SJSA1 (cell line): ENCODE measurements at regions not wholly inside any gene's neighbourhood (a gene's known extent, or its start where the extent isn't known, plus 50 kb on each side); places are given as distances from the start of the nearest gene placed in this dataset.

Experiments used
- DNase-seq, 2 experiments: peaks; one replicate each; pipeline ENCODE4 v3.0.0-alpha.2; 2015 to 2020; ENCODE audit warnings: low spot score in 2 of 2, low read depth in 1 of 2
- H3K27ac ChIP-seq: fragments of 250-450 bp; sonication (Bioruptor Pico); 2 replicates; pipeline ENCODE4 v1.5.1; 2020; ENCODE audit warnings: mild to moderate bottlenecking, moderate library complexity
- H3K27me3 ChIP-seq: fragments of 250-450 bp; sonication (Bioruptor Pico); replicated peaks from 2 replicates; pipeline ENCODE4 v1.5.1; 2020; ENCODE audit warnings: mild to moderate bottlenecking, moderate library complexity
- H3K36me3 ChIP-seq: fragments of 250-450 bp; sonication (Bioruptor Pico); 2 replicates; pipeline ENCODE4 v1.5.1; 2020; ENCODE audit warnings: mild to moderate bottlenecking
- H3K4me1 ChIP-seq: fragments of 250-450 bp; sonication (Bioruptor Pico); replicated peaks from 2 replicates; pipeline ENCODE4 v1.6.1; 2021; ENCODE audit warnings: mild to moderate bottlenecking
- H3K4me3 ChIP-seq: fragments of 250-450 bp; sonication (Bioruptor Pico); 2 replicates; pipeline ENCODE4 v1.5.1; 2020; ENCODE audit warnings: mild to moderate bottlenecking
- H3K9me3 ChIP-seq: fragments of 250-450 bp; sonication (Bioruptor Pico); replicated peaks from 2 replicates; pipeline ENCODE4 v1.5.1; 2020; ENCODE audit warnings: mild to moderate bottlenecking

- Histone ChIP-seq H3K4me3 (no peak overlapping the region), H3K27me3 (no peaks in the 10 kb centered on the region), H3K9me3 (no peaks in the 10 kb centered on the region), H3K4me1 (peaks cover 14% of the 10 kb centered on the region), H3K36me3 (no peaks in the 10 kb centered on the region), H3K27ac (no peak overlapping the region)
- DNase-seq, result no peak
Observed at GRCh38 chr3:147937891-147938290, 528.7 kb downstream of the ZIC1 start.

DNA sequence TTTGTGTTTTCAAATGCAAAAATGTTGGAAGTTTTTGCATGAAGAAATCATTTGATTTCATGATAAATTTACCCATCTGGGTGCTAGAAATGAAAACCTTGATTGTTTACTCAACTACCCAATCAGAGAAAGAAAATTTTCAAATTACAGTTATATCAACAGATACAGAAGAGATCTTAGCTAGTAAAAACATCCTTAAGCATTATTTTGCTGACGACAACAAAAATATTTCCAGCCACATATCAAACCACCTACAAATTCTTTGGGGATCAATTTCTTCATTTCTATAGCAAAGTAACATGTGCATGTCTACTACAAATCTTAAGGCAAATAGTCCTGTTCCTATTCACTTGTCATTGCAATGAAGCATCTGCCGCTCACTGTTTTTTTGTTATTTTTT is 530.3 kb downstream of the ZIC1 start:
- H3K4me3 ChIP-seq, result no peak overlapping the region
- no peak overlapping the region for H3K27ac ChIP-seq
- no peaks in the 10 kb centered on the region for H3K27me3 ChIP-seq
- no peaks in the 10 kb centered on the region for H3K9me3 ChIP-seq
- no peaks in the 10 kb centered on the region for H3K36me3 ChIP-seq
- no peak for DNase-seq
- H3K4me1 ChIP-seq, result peaks cover 28% of the 10 kb centered on the region

GRCh38 chr3:147939839-147940238 is 530.7 kb downstream of the ZIC1 start:
- Histone ChIP-seq H3K9me3 (no peaks in the 10 kb centered on the region), H3K4me3 (no peak overlapping the region), H3K4me1 (peaks cover 28% of the 10 kb centered on the region), H3K27ac (no peak overlapping the region), H3K27me3 (no peaks in the 10 kb centered on the region), H3K36me3 (no peaks in the 10 kb centered on the region)
- no peak for DNase-seq

DNA sequence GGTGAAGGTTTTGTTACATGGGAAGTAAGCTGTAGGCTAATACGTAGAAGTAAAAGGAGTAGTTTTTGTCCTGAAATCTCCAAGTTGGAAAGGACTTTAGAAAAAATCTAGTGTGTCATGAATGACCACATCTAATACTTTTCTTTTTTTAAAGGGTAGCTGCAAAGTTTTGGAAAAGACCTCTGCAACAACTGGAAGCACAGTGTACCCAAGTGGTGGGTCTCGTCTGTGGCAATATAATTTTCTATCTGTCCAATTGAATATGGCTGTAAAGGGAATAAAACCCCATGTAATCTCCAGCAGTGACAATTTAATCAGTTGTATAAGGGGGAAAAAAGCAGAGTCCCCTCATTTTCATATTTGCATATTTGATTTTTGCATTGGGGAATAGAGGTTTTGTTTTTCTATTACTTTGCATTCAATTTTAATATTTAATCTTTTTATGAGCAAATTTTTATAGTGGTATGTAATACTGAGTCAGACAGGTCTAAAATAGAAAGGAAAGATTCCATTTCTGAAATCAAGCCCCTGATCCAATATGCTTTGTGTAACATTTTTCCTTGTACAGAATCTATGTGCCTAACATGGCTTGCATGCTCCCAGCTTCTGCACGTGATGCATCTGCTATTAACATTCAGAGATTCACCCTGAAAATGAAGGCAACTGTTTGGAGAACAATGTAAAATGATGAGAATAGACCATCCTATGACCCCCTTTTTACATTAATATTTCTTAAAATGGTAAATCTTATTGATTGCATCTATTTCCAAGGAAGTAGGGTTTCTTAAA is 531.4 kb downstream of the ZIC1 start:
- H3K4me3 ChIP-seq, result no peak overlapping the region
- DNase-seq, result no peak
- peaks cover 33% of the 10 kb centered on the region for H3K4me1 ChIP-seq
- H3K27me3 ChIP-seq, result no peaks in the 10 kb centered on the region
- no peaks in the 10 kb centered on the region for H3K36me3 ChIP-seq
- H3K9me3 ChIP-seq, result no peaks in the 10 kb centered on the region
- H3K27ac ChIP-seq, result no peak overlapping the region

GRCh38 chr3:147941969-147942368 is 532.8 kb downstream of the ZIC1 start:
- Histone ChIP-seq H3K27ac (no peak overlapping the region), H3K4me1 (peaks cover 45% of the 10 kb centered on the region)

GRCh38 chr3:147943265-147943945 is 534.2 kb downstream of the ZIC1 start:
- peak overlapping the region; percentile 95 for H3K27ac ChIP-seq
- H3K4me3 ChIP-seq, result no peak overlapping the region
- no peaks in the 10 kb centered on the region for H3K9me3 ChIP-seq
- no peaks in the 10 kb centered on the region for H3K27me3 ChIP-seq
- peak; percentile 62 to 77 for DNase-seq
- no peaks in the 10 kb centered on the region for H3K36me3 ChIP-seq
- H3K4me1 ChIP-seq, result peaks cover 45% of the 10 kb centered on the region

More at GRCh38 chr3:147941969-147942368, 532.8 kb downstream of the ZIC1 start:
- no peaks in the 10 kb centered on the region for H3K27me3 ChIP-seq
- no peak for DNase-seq
- H3K36me3 ChIP-seq, result no peaks in the 10 kb centered on the region
- no peaks in the 10 kb centered on the region for H3K9me3 ChIP-seq
- H3K4me3 ChIP-seq, result no peak overlapping the region

- peak; percentile 72 to 83 for DNase-seq
- peaks cover 45% of the 10 kb centered on the region for H3K4me1 ChIP-seq
- H3K9me3 ChIP-seq, result no peaks in the 10 kb centered on the region
- peak overlapping the region; percentile 82 for H3K27ac ChIP-seq
- no peaks in the 10 kb centered on the region for H3K27me3 ChIP-seq
- peak overlapping the region; percentile 23 for H3K4me3 ChIP-seq
- H3K36me3 ChIP-seq, result no peaks in the 10 kb centered on the region
Observed at GRCh38 chr3:147945968-147946519, 536.9 kb downstream of the ZIC1 start.

DNA sequence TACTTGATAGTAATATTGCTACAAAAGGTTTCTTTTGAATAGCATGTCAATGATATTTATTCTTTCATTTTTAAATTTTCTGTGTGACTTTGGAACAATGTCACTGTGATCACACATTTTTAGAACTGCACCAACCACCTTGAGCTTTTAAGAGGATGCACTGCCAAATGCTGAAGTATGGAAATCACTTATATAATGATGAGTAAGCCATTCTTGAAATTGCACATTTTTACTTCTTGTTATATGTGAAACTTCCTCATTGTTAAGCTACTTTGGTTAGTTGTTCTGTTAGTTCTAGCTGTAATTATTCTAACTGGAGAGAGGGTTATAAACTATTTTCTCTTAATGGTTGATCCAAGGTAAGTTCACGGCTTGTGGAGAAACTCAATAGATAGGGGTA is 547.5 kb downstream of the ZIC1 start:
- Histone ChIP-seq H3K4me1 (no peaks in the 10 kb centered on the region), H3K27me3 (no peaks in the 10 kb centered on the region), H3K4me3 (no peak overlapping the region), H3K36me3 (no peaks in the 10 kb centered on the region), H3K27ac (no peak overlapping the region), H3K9me3 (no peaks in the 10 kb centered on the region)
- DNase-seq, result no peak

GRCh38 chr3:147958754-147959153 is 549.6 kb downstream of the ZIC1 start:
- Histone ChIP-seq H3K36me3 (no peaks in the 10 kb centered on the region), H3K27me3 (no peaks in the 10 kb centered on the region), H3K4me1 (no peaks in the 10 kb centered on the region), H3K9me3 (no peaks in the 10 kb centered on the region), H3K27ac (no peak overlapping the region), H3K4me3 (no peak overlapping the region)
- no peak for DNase-seq

DNA sequence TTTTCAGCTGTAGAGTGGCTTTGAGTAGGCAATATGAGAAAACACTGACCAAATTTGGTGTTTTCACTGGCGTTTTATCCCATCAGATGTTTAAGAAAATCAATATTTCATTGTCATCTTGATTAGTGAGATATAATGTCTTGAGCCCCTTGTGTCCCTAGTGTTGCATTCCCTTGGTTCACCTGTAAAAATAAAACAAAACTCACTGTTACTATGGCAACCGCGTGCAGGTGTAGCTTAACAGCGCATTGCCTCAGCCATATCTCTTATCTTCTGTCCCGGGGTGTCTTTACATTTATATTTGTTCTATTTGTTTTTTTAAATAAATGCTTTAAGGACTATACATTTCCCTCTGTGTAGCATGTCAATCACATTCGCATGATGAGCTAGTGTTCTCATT is 551.6 kb downstream of the ZIC1 start:
- no peak for DNase-seq

DNA sequence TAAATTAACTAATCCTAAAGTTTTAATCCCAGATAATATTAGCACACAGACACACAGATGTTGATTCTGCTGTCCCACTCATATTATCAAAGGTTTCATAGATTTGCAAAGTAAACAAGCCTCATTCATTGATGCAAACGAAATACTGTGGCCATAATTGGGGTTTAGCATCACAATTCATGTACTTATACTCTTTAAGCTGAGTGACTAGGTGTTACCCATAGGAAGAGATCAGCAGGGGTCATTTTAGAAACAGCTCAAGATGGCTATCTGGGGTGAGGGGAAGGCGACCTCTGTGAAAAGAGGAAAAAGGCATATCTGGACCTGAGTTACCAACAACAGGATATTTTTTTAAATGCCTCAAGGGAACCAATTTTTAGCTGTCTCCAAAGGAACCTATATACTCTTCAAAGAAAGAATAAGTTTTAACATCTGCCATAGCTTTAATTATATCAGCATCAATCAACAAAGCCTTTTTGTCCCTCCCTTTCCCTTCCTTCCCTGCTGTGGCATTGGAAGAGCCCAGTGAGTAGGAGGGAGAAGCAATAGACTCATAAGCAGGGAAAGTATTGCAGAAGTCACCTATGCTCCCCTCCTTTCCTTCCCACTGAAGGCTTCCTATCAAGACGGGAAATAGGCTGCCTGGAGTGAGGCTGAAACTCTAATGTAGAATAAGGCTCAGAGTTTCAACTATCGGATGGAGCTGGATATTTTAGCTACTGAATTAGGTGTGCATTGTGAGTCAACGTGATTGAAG is 553.4 kb downstream of the ZIC1 start:
- no peaks in the 10 kb centered on the region for H3K36me3 ChIP-seq
- H3K27ac ChIP-seq, result no peak overlapping the region
- H3K4me3 ChIP-seq, result no peak overlapping the region
- H3K27me3 ChIP-seq, result no peaks in the 10 kb centered on the region
- DNase-seq, result no peak
- no peaks in the 10 kb centered on the region for H3K4me1 ChIP-seq
- no peaks in the 10 kb centered on the region for H3K9me3 ChIP-seq

More for the DNA sequence above, 551.6 kb downstream of the ZIC1 start:
- Histone ChIP-seq H3K27me3 (no peaks in the 10 kb centered on the region), H3K36me3 (no peaks in the 10 kb centered on the region), H3K4me1 (no peaks in the 10 kb centered on the region), H3K9me3 (no peaks in the 10 kb centered on the region), H3K27ac (no peak overlapping the region), H3K4me3 (no peak overlapping the region)

GRCh38 chr3:147963711-147964110 is 554.5 kb downstream of the ZIC1 start:
- Histone ChIP-seq H3K27ac (no peak overlapping the region), H3K4me3 (no peak overlapping the region), H3K4me1 (no peaks in the 10 kb centered on the region), H3K9me3 (no peaks in the 10 kb centered on the region), H3K36me3 (no peaks in the 10 kb centered on the region), H3K27me3 (no peaks in the 10 kb centered on the region)
- DNase-seq, result no peak

DNA sequence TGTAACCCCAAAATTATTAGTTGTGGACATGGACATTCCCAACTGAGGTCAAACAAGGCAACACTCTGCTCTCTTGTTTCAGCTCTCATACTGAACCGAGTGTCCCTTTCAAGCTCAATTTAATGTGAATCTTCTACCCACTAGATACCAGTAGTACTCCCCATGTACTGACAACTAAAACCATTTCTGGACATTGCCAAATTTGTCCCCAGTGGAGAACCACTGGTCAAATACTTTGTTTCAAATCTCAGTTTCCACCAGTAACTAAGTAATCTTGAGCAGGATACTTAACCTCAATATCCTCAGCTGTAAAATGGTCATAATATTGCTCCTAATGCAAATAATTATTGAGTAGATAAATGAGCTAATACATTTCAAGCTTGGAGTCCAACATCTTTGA is 566.0 kb downstream of the ZIC1 start:
- no peaks in the 10 kb centered on the region for H3K36me3 ChIP-seq

More for the DNA sequence above, 566.0 kb downstream of the ZIC1 start:
- no peak overlapping the region for H3K27ac ChIP-seq
- 0 out of 2 replicates have a peak, but pooled peaks cover 3% of the 10 kb centered on the region for H3K4me1 ChIP-seq
- H3K27me3 ChIP-seq, result no peaks in the 10 kb centered on the region
- DNase-seq, result no peak
- H3K9me3 ChIP-seq, result no peaks in the 10 kb centered on the region
- no peak overlapping the region for H3K4me3 ChIP-seq
